Coronary artery (tissue), 2 donors: ENCODE measurements at regions not wholly inside any gene's neighbourhood (a gene's known extent, or its start where the extent isn't known, plus 50 kb on each side); places are given as distances from the start of the nearest gene placed in this dataset.
A peak's percentile ranks its signal among the peaks of the same experiment; 100 is the strongest.

Experiments used
- DNase-seq: peaks from one replicate; pipeline ENCODE4 v3.0.0-alpha.2; 2017; ENCODE audit warnings: low spot score
- H3K27ac ChIP-seq, 2 donors: fragments of 200-600 bp; sonication (generic); one replicate each; pipeline ENCODE4 v1.5.1; 2016 to 2019
- H3K4me3 ChIP-seq: fragments of 200-600 bp; sonication (generic); 2 replicates; pipeline ENCODE4 v1.5.1; 2016; ENCODE audit warnings: mild to moderate bottlenecking, moderate library complexity
- TF ChIP-seq, protein P1 (sequence below): fragments of 200-600 bp; sonication (generic); IDR thresholded peaks from one replicate; pipeline ENCODE4 v1.5.1; 2019; ENCODE audit warnings: antibody characterized with exemption

DNA sequence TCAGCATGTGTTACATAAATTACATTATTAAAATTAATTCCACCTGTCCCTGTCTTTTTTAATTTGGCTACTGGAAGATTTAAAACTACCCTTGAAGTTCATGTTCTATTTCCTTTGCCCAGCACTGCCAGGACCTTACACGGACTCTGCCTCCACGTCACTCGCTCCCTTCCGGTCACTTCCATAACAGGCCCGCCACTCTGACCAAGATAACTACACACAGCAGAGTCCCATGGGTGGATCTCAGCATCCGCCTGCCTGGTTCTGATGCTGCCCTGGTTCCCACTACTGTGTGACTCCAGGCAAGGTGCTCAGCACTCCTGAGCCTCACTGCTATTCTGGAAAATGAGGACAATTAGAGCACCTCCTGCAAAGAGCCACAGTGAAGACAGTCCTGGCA lies 153.3 kb upstream of the ERG start:
- no peak for DNase-seq
- H3K27ac ChIP-seq, result peak overlapping the region in 1 of 2 donors; percentile 71
- TF ChIP-seq, protein P1, sequence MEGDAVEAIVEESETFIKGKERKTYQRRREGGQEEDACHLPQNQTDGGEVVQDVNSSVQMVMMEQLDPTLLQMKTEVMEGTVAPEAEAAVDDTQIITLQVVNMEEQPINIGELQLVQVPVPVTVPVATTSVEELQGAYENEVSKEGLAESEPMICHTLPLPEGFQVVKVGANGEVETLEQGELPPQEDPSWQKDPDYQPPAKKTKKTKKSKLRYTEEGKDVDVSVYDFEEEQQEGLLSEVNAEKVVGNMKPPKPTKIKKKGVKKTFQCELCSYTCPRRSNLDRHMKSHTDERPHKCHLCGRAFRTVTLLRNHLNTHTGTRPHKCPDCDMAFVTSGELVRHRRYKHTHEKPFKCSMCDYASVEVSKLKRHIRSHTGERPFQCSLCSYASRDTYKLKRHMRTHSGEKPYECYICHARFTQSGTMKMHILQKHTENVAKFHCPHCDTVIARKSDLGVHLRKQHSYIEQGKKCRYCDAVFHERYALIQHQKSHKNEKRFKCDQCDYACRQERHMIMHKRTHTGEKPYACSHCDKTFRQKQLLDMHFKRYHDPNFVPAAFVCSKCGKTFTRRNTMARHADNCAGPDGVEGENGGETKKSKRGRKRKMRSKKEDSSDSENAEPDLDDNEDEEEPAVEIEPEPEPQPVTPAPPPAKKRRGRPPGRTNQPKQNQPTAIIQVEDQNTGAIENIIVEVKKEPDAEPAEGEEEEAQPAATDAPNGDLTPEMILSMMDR, result no peak

DNA sequence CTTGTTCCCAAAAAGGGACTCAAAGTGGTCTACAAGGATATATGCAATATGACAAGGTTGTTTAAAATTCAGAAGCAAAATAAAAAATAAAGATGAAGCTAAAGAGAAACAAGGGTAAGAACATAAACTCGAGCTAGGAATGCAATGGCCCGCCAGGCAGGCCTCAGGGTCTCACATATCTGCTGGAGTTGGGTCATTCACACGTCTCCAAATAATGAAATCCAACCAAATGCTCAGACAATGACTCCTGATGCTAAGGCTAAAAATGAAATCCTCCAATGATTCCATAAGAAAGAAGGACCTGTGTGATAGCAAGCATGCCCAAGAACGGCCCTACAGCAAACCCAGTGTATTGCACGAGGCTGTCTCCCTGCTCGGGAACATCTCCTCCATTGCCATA lies 153.3 kb upstream of the ETS2 start:
- no peak for DNase-seq
- no peak overlapping the region for H3K4me3 ChIP-seq
- TF ChIP-seq, protein P1, result no peak
- no peak overlapping the region for H3K27ac ChIP-seq

More for the DNA sequence above, 153.3 kb upstream of the ERG start:
- H3K4me3 ChIP-seq, result no peak overlapping the region

DNA sequence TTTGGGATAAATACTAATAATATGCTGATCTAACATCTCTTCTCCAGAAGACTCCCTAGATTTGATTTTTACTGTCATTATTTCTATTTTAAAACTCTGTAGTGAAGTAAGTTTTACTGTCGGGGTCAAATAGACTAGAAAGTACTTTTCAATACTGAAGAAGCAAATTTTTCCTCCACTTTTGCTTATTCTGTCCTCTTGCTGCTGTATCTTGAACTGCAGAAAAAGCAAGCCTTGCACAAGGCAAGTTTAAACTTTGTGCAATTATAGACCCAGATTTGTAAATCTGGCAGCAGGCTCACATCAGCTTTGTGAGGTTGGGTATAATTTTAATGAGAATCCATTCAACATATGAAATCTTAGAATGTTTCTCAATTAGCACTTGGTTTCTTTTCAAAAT lies 151.1 kb upstream of the ETS2 start:
- DNase-seq, result no peak
- H3K27ac ChIP-seq, result no peak overlapping the region
- no peak overlapping the region for H3K4me3 ChIP-seq
- TF ChIP-seq, protein P1, result peak; percentile 33

DNA sequence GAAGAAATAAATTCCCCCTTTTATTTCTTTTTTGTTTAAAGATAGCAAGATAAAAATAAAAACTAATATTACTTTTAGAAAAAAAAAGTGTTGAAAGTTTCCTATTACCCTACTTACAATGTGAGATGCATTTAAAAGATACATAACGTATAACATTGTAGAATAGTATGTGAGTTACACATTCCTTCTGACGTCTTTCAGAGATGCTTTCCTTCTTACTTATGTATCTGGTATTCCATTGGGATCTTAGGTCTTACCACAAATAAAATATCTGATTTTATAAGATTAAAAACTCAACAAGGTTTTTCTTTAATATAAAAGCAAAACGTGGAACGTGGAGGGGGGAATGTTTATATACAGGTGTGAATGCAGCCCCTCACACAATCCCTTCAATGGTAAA lies 147.2 kb upstream of the ETS2 start:
- TF ChIP-seq, protein P1, result no peak
- no peak overlapping the region for H3K4me3 ChIP-seq
- H3K27ac ChIP-seq, result no peak overlapping the region
- no peak for DNase-seq

DNA sequence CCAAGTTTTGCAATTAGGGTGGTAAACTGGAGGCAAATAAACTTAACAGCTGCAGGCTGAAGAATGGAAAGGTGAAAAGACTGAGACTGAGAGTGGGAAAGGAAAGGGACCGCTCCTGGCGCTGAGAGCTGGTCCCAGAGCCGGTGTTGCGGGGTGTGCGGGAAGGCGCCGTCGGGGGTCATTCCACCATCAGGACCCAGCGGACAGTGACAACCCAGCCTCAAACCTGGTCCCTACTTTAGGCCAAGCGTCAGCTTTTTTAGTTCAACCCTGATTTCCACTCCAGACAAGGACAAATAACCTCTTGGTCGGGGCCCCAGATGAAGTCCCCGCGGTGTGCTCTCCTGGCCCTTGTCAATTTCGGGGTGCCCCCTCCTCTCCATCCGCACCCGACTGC lies 145.8 kb upstream of the ETS2 start:
- Histone ChIP-seq H3K4me3 (peak overlapping the region; percentile 87), H3K27ac (peak overlapping the region; percentile 68 to 88)
- TF ChIP-seq, protein P1, result no peak
- no peak for DNase-seq

DNA sequence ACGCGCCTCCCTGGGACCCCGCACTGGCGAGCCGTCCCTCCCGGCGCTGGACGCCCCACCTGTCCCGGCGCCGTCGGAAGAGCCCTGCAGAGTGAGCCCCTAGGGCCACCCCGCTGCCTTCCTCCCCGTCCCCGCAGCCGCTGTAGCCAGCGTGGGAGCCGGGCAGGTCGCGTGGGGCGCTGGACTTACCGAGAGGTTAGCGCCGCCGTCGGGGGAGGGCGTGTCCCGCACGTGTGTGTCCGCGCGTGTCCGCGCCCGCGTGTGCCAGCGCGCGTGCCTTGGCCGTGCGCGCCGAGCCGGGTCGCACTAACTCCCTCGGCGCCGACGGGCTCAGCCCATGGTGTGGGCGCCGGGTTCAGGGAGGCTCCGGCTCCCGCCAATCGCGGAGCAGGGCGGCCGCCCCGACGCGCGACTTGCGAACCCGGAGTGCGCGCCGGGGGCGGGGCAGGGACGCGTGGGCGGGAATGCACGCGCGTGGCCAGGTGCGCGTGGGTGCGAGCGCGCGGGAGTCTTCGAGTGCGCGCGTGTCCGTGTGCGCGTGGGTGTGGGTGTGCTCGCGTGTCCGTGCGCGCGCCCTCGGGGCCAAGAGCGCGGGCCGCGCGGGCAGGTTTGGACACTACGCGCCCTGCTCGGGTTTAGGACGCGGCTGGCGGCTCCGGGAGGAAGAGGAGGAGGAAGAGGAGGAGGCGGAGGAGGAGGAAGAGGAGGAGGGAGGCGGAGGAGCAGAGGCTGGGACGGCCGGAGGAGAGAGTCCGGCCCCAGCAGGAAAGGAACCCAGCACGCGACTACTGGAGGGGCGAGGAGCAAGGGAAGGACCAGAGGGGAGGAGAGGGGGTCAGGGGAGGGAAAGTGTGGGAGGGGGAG lies 145.2 kb upstream of the ETS2 start:
- TF ChIP-seq, protein P1, result no peak
- DNase-seq, result peak; percentile 80
- H3K27ac ChIP-seq, result peak overlapping the region; percentile 68 to 88
- peak overlapping the region; percentile 87 for H3K4me3 ChIP-seq
